Stimulated activated CD4-positive, alpha-beta T cell treated with anti-CD3 and anti-CD28 coated beads, Interleukin-12 subunit alpha, Interleukin-12 subunit beta, amount 100 ng/mL, for 4 hours (primary cell): ENCODE measurements at regions not wholly inside any gene's neighbourhood (a gene's known extent, or its start where the extent isn't known, plus 50 kb on each side); places are given as distances from the start of the nearest gene placed in this dataset.
"Not testable (repeated sequence)": the region's sequence is repeated elsewhere in the genome, so short reads cannot be mapped to it uniquely, and the experiment has no call there.

Source experiments
- DNase-seq: peaks from one replicate; pipeline ENCODE4 v3.0.0-alpha.2; 2020

DNA sequence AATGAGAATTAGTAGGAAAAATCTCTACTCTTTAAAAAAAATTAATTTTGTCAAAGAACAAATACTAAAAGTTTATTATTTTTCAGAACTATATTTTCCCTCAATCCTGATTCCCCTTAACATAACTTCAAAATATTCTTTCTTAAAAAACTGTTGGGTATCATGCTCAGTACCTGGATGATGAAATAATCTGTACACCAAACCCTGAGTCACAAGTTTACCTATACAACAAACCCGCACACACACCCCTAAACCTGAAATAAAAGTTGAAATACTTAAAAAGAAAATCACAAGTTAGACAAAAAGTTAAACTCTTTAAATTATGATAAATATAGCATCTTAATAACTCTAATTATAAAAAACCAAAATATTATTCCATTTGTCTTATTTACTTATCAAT, 812.3 kb downstream of the MAT2B start:
- no peak for DNase-seq

DNA sequence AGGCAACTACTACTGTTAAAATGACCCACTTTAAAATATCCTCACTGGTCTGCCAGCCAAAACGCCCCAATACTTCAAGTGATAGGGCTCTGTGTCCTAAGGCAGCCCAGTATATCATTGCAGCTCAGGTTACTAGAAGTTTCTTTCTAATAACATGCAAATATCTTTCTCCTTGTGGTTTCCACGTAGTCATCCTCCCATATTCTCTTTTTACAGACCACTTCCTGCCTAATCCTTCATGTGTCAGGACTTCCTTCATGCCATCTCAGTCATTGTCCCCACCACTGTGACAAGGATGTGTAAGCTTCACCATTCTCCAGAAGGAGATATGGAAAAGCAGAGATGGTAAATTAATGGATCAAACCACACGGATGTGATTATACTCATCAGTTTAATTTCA, 813.7 kb downstream of the MAT2B start:
- DNase-seq: no peak

DNA sequence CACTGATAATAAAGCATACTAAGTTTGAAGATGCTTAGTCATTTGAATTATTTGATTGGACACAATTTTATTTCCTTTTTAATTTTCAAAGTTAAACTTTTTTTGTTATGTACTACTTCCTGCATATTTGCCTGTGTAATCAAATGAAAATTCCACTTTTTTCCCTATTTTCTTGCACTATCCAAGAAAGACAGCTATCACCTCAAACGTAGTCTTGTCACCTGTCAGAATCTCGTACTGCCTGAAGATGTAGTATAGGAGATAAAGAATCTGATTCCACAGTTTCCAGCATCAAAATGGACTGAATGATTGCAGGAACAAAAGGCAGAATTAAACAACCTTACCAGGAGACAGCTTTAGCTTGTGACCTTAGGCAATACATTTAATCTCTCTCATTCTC, 818.8 kb downstream of the MAT2B start:
- DNase-seq: no peak

DNA sequence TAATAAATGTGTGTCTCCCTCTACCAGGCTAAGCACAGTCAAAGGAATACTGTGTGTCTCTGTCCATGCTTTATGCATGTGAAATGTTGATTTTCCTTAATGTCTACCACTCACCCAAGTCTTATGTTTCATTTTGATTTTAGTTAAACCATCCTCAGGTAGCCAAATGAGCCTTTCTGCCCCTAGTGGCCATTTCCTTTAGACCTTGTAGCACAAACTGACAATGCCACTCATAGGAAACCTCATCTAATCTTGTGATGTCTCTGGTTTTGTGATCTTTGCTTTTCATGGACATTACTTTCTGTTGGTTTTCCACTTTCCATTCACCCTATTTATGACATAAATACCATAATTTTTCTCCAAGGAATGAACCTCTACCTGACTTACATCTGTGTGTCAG, 820.8 kb downstream of the MAT2B start:
- no peak for DNase-seq

DNA sequence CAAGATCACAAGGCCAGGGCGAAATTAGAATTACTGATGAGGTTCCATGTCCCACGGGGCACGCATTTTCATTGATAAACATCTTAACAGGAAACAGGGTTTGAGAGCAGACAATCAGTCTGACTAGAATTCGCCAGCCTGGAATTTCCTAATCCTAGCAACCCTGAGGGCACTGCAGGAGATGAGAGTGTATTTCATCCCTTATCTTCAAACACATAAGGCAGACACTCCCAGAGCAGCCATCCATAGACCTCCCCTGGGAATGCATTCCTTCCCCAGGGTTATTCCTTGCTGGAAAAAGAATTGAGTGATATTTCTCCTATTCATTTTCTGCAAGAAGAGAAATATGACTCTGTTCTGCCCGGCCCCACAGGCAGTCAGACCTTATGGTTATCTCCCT, 821.7 kb downstream of the MAT2B start:
- not testable (repeated sequence) for DNase-seq

DNA sequence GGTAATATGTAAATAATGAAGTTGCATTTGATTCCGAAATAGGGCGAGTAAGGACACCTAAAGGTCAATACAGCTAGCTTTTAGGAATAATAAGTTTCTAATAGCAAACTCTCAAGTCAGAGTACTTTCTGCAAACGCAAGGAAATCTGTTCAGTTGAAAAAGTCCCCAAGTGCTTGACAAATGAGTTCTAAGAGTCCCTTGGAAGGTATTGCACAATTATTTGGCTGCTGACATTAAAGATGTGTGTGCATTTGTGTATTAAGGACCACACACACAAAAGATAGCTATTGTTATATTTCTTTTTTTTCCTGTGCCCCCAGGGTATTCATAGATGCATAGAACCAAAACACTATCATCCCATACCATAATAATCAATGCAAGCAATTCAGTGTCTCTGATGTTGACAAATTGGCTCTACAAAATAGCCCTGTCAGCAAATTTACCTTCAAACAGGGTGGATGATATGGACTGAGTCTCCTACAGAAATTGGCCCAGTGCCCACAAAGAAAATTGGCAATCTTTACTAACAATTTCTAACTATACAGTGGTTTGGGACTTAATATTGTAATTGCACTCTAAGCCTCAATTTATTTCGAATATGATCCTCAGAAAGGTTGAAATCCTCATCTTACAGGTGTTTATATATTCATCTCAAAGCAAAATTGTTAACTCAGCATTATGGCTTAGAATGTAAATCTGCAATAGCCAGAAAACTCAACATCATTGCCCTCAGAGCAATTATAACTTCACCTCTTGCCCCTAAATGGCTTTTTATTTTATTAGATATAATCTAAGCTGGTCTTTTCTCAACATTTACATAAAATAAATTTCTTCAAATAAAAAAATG, 827.2 kb downstream of the MAT2B start:
- no peak for DNase-seq

DNA sequence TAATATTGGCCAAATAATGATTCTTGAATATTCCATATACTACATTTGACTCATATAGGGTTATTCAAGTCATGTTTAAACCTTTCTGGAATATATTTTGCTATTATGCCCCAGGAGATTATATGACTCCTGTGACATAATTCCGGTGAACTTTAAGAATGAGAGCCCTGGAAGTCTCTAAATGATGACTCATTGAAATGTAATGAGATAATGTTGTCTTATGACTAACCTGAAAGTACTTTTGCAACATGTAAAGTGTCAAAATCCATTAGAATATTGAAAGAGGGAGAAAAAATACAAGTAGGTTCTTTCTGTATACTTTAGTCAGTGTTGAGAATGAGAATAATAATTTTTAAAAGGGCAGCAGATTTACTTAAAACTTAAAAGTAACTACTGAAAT, 830.4 kb downstream of the MAT2B start:
- DNase-seq: no peak

DNA sequence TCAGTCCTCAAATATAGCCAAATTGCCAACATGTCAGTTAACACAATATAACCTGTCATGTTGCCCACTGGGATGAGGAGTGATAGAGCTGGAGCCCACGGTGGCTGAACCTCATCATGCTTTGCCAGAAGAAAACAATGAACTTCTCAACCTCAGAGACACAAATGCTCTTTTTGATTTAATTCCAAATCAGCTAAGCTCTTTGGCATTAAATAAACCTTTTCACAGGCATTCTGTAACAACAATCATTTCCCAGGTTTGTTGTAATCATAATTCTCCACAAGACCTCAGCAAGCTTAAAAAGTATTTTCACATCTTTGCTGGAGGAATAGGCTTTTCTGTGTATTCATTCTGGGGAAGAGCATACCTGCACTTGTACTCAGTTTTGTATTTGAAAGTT, 830.9 kb downstream of the MAT2B start:
- no peak for DNase-seq

DNA sequence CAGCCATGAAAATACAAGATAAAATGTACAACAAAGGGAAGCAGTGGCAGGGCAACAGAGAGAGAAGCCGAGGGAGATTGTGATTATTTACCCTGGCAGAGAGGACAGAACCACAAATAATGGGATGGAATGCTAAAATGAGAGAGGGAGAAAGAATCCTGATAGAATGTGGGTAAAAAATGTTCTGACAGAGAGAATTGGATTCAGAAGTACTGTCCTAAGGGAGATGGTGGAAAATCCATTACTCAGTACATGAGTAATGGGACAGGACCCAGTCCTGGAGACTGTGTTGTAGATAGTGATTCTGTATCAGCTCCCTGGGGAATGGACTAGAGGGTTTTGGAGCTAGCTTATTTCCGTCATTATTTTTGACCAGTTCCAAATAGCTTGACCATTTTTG, 831.5 kb downstream of the MAT2B start:
- no peak for DNase-seq

DNA sequence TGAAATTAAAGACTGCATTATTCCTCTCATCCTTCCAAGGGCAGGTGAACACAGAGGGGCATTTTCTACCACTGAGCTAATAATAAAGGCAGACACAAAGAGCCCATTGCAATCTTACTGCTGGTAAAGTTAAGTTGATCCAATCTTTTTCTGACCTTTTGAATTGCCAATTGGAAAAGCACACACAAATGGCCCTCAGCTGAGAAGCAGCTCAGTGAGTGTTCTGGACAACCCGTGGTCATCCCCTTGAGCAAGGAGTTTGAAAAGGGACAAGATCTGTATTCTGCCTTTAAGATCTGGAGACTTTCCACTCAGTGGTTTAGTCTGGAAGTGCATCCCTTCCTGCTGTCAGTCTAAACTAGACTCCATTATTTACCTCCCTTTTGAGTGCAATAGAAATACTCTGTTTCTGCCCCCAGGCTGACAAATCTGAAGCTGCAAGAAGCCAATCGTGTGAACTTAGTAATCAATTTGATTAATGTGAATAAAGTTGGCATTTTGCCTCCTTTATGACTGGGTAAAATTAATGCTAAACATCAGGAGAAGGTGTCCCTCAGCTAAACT, 835.7 kb downstream of the MAT2B start:
- DNase-seq: no peak

DNA sequence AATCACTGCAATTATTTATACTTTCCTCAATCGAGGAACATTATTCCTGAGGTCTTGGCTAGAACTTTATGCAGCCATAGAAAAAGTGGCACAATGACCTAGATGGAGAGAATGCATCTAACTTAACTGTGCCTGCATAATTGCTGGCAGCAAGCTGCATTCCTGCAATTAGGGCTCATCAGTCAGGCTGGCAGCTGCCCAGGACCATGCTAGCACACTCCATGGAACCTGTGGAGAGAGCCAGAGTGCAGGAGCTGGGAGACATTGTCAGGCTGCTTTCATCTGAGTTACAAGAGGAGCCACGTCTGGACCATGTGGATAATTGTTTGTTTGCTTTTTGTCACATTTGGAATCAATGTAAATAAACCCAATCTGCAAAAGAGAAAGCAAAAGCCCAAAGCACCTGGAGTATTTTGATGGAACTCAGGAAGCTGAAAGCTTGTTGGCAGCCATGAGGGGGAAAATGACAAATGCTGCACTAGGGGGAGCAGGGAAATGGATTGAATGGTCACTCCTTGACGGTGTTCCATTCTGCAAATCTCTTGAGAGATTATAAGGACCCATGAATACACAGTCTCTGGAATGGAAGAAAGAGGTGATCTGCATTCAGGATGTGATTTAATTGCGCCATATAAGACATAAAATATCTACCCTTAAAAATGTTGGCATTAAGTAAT, 839.9 kb downstream of the MAT2B start:
- no peak for DNase-seq

DNA sequence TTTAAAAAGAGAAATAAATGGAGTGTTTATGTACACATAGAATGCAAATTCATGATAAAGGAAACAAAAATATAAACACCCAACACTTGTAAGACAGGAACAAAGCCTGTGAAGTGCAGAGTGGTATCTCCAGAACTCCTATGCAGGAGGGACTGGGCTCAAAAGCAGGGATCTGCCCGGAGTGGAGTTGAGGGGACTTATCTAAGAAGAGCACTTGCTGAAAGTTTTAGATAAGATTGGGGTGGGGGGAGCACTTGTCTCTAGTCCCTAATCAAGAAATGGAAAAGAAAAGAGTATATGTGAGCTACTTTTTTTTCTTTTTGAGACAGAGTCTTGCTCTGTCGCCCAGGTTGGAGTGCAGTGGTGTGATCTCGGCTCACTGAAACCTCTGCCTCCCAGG, 840.4 kb downstream of the MAT2B start:
- DNase-seq: no peak

DNA sequence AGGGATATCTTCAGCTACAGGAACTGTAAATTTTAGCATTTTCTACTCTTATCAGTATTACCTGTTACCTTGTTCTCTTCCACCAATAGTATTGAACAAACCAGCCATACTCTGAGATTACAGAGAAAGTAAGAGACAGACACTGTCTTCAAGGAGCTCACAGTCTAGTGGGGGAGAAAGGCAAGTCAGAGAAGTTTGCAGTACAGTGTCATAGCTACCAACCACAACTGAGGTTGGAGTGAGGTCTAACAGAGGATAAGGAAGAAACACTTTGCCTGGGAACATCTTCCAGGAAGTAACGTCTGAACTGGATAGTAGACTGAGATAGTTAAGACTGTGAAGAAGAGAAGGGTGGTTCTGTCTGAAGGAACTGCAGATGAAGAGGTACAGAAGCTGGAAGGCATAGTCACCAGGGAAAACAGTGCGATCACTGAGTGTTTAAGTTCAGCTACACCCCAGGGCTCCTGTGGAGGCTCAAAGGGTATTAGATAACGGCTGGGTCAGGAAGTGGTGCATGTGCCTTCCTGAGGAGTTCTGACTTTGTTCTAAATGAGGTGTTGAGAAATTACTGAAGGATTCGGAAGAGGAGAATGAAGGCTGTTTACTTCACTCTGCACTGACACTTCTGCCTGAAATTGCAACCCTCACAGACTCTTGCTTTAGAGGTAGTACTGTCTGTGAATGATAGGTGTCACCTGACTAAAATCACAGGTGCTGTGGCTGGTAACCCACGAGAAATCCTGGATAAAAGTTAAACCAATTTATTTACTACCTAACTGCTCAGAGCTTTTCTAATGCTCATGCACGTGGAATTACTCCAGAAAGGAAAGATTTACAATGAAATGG, 841.6 kb downstream of the MAT2B start:
- no peak for DNase-seq

DNA sequence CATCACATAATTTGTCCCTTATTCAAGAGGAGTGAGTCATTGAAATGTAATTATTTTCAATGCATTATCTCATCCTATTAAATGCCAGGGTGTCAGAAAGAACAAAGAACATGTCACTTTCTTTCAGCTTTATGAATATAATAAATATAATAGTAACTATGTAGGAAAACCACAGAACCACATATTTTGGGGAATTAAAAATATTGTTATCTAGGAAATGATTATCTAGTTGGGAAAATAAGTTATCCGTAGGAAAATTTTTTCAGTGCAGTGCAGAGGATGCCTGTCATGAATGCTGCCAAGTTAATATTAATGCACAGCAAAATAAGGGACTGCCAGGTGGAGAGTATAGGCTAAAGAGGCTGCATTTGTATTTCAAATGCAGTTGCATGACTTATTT, 844.8 kb downstream of the MAT2B start:
- DNase-seq: no peak

DNA sequence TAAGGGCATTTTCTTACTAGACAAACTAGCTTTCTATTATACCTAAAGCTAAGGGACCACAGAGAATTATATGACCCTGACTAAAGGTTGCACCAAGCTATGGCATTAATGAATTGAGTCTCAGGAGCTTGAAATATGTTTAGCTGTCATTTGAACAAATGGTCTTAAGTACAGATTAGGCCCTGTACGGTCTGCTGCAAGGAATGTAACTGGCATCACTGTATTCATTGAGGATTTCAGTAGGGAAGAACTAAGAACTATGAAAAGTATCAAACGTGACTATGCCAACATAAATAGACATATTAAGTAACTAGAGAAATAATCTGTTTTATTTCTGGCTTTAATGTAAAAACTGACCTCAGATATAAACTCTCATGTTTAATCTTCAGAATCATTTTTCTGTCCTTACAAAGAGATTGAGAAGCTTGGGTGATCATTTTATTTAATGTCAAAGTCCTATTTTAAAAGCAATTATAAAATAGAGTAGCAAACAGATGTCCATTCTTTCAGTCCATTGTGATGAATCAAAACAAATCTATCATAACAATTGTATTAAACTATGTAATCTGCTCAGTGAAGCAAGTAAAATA, 845.9 kb downstream of the MAT2B start:
- no peak for DNase-seq

DNA sequence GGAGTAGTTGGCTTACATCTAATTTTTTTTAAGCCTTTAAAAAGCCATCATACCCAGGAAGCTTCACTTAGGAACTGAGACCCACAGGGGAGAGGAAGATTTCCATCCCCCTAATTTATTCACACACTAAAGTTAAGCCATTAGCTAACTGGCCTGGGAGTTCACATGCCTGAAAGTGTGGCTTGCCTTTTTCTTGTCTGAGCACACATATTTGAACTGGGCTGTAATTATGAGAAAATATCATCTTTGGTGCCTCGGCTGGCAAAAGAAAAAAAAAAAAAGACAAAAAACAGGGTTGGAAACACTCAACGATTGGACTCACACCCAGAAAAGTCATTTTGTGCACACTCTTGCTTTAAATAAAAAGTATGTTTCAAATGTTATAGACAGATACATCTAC, 847.3 kb downstream of the MAT2B start:
- no peak for DNase-seq

DNA sequence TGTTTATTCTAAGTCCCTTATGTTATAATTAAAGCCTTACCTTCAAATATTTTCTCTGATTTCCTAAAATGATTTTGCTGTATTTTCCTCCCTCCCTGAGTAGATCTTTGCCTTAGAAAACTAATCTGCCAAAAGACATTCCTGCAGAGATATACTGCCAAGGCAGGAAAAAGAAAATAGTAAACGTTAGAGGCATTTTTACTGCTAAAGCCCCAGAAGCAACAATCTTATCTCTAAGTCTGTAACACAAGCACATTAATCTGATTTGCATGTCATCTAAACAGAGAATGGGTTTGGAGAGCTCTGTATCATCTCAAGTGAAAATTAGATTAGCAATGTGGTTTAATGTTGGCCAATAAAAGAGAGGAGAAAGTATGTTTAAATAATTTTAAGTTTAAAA, 847.7 kb downstream of the MAT2B start:
- DNase-seq: no peak

DNA sequence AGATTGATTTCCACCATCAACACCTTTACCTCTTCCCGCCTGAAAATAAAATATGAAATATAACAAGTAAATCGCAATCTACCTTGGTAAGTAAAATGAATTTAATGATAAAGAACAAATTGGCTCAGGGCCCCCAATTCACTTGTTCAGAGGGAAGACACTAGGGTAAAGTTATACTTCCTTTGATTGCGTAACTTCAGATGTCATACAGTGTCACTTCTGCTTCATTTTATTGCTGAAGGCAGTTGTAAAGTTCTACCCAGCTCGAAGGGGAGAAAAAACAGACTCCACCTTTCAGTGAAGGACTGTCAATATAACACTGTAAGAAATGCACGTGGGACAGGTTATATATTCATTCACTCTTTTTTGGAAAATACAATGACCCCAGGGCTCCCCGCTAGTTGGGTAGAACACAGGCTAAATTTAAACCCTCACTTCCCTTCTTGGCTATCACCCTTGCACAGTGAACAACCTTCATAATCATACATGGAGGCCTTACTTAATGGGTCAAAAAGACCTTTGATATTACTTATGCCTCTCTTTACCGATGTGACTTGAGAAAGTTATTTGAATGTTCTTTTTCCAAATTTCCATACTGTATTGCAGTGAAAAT, 848.8 kb downstream of the MAT2B start:
- no peak for DNase-seq

DNA sequence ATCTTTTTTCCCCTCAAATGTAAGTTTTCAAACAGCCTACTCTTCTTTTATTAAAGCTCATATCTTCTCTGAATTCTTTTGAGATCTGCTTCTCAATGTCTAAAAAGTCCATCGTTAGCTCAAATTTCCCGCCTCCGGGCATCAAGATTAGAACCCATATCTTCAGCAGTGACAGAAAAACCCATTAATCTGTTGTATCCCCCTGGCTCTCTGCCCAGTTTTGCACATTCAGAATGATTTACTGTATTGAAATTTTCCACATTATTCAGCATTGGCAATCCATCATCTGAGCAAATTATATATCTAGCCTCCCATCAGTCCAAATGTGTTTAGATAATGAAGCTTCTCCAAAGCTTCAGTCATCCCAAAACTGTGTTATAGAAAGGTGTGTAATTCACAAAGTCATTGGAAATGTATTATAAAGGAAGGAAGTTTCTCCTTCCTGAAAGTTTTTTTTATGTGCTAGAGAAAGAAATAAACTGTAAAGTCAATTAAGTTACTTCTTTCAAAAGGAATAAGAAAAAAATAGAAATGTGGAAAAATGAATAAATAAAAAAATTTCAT, 849.9 kb downstream of the MAT2B start:
- no peak for DNase-seq

DNA sequence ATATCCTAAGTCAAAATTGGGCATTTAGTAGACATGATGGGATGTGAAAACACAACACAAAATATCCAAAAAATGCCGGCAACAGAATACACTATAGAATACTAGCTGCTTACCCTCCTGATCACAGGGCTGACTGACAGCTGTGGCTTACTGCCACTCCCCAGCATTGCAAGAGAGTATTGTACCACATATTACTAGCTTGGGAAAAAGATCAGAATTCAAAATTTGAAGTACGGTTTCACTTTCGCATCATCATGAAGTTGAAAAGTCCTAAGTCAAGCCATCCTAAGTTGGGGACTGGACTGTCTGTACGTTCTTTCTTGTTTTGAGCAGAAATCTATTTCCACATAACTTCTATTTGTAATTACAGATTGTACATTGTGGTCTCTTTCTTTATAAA, 851.4 kb downstream of the MAT2B start:
- DNase-seq: no peak

DNA sequence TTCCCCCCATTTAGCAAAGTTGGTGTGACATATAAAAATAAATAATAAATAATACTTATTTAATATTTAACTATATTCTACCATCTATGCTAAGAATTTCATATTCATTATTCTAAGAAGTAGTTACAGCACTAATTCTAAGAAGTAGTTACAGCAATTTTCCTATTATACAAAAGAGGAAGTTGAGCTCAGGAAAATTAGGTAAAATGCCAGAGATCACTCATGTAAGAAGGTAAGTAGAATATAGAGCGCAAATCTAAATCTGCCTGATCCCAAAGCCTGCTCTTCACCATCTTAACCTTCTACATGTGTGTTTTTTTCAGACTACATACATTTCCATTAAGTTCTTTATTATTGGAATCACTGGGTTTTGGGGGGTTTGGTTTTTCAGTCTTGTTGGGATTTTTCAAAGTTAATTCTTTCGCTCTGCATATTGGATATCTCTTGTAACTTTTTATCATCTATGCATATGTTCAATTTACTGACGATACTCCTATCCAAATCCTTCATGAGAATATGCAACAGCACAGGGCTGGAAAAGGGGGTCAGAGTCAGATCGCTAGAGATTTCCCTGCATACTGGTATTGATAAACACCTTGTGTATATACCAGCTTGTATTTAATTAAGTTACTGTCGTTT, 852.1 kb downstream of the MAT2B start:
- DNase-seq: no peak
